Erythroblast (primary cell): ENCODE measurements at regions not wholly inside any gene's neighbourhood (a gene's known extent, or its start where the extent isn't known, plus 50 kb on each side); places are given as distances from the start of the nearest gene placed in this dataset.

Experiments
- DNase-seq, 2 experiments: peaks; one replicate each; lab custom pipeline; 2025; lab: John Stamatoyannopoulos, UW
- GATA1 ChIP-seq: IDR thresholded peaks from 2 replicates; pipeline ENCODE4 v1.6.1; 2011; ENCODE audit warnings: low read depth, mild to moderate bottlenecking, control low read depth, low read length, moderate library complexity
- POLR2A ChIP-seq: IDR thresholded peaks from 2 replicates; pipeline ENCODE4 v1.6.1; 2011; ENCODE audit warnings: mild to moderate bottlenecking, low read length

DNA sequence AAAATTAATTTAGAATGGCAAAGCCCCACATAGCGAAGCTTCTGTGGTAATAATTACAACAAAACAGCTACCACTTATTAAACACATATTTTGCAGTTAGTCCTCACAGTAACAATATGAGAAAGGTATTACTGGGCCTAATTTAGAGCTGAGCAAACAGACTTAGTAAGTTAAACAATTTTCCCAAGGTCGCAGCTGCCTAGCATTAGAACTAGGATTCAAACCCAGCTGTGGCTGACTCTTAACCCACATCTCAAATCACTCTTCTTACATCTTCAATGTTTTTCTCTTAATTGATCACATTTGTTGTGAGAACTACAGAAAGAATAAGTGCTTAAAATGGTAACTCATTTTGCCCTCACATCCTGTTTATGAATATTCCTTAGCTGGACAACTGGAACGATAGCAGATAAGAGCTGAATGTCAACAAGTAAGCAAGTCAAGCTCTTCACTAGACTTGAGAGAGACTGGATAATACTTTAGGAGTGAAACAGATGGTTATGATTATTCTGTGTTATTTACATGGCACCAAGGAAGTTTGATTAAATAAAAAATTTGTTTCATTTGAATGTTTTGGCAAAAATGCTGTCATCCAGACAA is 59.4 kb upstream of the TMEM17 start:
- DNase-seq: no peak
- TF ChIP-seq POLR2A (no peak), GATA1 (no peak)

DNA sequence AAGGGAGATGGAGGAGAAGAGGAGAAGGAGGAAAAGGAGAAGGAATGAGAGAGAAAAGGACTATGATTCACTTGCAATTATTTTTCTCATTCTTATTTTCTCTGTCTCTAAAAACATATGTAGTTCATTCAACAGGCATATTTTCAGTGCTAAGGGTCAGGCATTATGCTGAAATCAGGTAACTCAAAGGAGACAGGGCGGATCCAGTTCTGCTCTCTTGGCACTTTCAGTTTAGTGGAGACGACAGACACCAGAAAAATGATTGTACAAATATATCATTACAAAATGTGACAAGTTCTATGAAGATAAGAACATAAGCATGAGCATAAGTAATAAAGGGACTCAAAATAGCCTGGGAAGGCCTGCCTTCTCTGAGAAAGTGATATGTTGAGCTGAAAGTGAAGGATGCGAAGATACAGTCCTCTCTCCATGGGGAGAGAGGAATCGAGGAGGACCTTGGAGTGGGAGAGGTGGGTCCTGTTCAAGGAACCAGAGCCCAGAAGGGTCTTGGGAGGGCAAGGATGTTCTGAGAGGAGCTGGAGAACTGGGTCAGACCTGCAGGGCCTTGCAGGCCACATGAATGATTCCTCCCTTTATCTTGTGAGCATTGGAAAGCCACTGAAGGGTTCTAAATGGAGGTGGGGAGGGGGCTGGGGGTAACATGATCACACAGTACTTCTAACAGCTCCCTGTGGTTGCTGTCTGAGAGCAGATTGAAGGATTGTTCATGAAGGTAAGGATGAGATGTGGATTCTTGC is 58.6 kb upstream of the TMEM17 start:
- no peak for DNase-seq
- TF ChIP-seq GATA1: no peak
- no peak for TF ChIP-seq POLR2A

DNA sequence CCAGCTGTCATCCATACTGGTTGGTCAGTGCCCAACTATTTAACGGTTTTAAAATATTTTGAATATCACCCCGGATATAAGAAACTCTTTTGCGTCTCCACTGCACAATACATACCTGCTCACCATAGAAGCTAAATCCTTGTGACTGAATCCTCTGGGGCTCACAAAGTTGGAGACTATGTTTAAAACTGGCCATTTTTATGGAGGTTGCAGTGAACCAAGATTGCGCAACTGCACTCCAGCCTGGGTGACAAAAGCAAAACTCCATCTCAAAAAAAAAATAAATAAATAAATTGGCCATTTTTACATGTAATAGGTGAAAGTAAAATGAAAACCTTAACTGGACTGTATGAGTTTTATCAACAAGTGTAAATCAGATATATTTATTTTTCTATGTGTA is 55.6 kb upstream of the TMEM17 start:
- DNase-seq: no peak
- TF ChIP-seq POLR2A: no peak
- no peak for TF ChIP-seq GATA1

DNA sequence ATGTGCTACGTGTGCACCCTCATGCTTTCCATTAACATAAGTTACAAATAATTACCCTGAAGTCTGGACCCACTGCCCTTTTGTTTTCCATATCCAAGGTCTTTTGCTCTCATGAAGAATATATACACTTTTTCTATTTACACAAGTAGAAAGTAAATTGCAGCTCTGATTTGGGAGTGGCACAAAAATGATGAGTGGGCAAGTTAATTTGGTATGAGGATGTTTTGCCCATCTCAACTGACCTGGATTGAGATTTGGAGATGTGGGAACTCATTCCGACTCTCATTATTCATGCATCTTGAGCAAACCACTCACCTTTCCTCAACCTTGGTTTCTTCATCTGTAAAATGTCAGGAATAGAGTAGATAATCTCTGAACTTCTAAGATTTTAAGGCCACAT is 53.6 kb upstream of the TMEM17 start:
- TF ChIP-seq POLR2A (no peak), GATA1 (no peak)
- no peak for DNase-seq

DNA sequence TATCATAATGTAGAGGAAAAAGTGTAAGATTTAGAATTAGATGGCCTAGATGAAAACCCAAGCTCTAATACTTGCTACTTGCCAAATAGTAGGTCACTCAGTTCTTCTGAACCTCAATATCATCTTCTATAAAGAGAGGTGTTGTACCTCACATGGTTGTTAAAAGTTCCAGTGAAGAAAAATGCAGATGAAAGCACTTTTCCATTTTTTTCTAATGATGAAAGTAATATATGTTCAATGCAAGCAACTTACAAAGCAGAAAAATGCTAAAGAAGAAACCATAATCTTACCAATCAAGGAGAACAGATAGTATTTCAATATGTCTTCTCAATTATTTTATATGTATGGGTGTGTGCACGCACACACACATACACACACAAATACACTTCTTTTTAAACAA is 52.7 kb upstream of the TMEM17 start:
- no peak for TF ChIP-seq GATA1
- TF ChIP-seq POLR2A: no peak
- no peak for DNase-seq

DNA sequence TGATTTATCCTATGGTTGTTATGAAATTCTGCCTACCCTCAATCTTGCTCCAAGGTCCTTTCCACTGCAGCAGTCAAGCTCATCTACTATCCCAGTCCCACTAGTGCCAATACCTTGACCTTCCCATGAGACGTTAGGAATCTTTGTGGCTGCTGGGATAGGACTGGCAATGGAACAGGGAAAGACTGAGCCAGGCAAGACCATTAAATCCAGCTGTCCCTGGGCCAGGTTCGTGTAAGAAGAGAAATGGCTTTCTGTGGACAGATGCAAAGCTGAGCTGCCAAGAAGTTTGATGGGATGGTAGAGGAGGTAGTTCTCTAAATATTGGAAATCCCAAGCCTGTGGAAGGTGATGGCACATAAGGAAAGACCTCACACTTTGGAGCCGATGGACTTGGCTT is 50.1 kb upstream of the TMEM17 start:
- no peak for DNase-seq
- TF ChIP-seq GATA1: no peak
- no peak for TF ChIP-seq POLR2A
